IPS-18c (cell line): ENCODE measurements at regions not wholly inside any gene's neighbourhood (a gene's known extent, or its start where the extent isn't known, plus 50 kb on each side); places are given as distances from the start of the nearest gene placed in this dataset.

Experiments
- H3K4me3 ChIP-seq: 2 replicates; pipeline ENCODE4 v1.7.0; 2013; ENCODE audit warnings: low read depth, mild to moderate bottlenecking, low read length, moderate library complexity; ENCODE audit not compliant: insufficient read depth
- H3K9me3 ChIP-seq: one replicate; pipeline ENCODE4 v1.6.1; 2013; ENCODE audit warnings: mild to moderate bottlenecking, low read length, moderate library complexity; ENCODE audit not compliant: control insufficient read depth, insufficient read depth

DNA sequence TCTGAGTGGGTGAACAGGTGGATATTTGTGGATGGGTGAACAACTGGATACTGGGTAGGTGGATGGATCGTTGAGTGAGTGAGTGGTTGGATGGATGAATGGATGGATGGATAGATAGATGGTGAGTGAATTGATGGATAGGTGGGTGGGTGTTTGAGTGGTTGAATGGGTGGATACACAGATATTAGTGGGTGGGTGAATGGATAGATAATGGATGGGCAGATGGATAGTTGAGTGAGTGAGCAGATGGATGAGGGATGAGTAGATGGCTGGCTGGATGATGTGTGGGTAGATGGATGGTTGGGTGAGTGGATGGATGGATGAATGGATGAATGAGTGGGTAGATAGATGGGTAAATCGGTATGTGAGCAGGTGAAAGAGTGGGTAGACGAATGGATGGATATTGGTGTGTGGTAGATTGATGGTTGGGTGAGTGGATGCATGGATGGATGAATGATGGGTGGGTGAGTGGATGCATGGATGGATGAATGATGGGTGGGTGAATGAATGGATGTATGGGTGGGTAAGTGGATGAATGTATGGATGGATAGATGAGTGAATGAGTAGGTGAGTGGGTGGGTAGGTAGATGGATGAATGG is 406.7 kb downstream of the MN1 start:
- no peak overlapping the region for H3K4me3 ChIP-seq
- no peaks in the 10 kb centered on the region for H3K9me3 ChIP-seq

DNA sequence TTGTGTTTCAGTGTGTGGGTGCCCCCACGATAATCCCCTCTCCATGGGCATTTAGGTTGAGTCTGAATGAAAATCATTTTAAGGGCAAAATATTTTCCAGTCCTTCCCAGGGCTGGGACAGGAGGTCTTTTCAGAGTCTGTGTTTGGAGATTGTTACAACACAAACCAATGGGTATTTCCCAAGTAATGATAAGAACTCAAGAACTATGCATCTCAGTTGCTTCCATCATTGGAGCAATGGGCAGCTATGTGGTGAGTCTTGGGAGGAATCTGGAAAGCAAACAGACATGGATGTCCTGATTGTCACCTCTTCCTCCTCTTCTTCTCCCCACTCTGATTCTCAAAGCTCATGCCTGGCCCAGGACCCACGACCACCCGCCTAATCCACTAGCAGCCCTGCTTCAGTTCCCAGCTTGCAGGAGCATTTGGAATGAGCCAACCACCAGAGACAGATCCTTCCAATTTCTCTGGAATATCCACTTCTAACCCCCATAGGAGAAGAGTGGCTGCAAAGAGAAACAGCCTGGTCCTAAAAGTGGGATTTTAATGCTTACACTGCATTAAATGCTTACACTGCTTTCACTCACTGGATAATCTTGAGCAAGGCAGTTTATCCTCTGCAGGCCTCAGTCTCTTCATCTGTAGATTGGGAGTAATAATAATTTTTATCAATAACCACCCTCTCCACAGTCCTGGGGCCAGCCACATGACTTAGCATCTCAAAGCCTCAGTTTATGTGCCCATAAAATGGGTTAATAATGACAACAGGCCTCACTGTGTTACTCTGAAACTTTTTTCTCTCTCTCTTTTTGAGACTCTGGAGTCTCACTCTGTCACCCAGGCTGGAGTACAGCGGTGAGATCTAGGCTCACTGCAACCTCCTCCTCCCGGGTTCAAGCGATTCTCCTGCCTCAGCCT is 404.3 kb downstream of the MN1 start:
- Histone ChIP-seq H3K4me3 (no peak overlapping the region), H3K9me3 (no peaks in the 10 kb centered on the region)

DNA sequence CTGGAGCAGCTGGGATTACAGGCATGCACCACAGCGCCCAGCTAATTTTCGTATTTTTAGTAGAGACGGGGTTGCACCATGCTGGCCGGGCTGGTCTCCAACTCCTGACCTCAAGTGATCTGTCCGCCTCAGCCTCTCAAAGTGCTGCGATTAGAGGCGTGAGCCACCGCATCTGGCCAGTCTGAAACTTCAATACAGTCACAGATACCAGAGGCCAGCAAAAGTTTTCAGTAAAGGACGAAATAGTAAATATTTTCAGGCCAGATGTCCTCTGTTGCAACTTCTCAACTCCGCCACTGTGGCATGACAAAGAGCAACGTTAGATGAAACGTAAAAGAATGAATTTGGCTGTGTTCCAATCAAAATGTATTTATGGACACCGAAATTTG is 403.6 kb downstream of the MN1 start:
- H3K9me3 ChIP-seq = no peaks in the 10 kb centered on the region
- no peak overlapping the region for H3K4me3 ChIP-seq

- no peak overlapping the region for H3K4me3 ChIP-seq
- no peaks in the 10 kb centered on the region for H3K9me3 ChIP-seq
Observed at GRCh38 chr22:27399161-27399560, 402.4 kb downstream of the MN1 start.

DNA sequence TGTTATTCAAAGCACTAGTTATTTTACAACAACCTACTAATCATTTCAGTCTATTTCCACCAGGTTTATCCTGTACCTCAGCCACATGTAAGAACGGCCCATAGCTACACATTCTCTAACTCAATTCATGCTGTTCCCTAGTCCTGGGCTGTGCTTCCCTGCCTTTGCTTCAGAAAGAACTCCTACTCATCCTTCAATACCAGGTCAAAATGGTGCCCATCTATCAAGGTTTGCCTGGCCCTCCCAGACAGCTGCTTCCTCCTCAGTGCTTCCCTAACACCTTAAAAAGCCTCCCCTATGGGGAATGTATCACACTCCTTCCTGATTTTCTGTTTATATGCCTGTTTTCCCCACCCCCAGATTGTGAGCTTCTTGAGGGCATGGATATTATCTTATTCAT is 400.7 kb downstream of the MN1 start:
- no peaks in the 10 kb centered on the region for H3K9me3 ChIP-seq
- H3K4me3 ChIP-seq = no peak overlapping the region

DNA sequence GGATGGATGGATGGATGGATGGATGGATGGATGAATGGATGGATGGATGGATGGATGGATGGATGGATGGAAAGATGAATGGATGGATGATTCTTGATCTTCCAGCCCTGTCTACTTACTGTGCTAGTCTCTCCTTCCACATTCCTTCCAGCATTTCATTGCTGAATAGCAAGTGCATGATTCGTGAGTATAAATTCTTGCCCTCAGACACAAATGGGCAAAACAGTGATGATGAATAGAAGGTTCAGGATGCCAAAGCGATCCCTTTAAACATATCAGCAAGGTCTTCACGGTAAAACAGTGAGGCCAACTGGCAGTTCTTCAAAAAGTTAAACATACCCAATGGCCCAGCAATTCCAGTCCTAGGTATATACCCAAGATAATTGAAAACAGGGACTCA is 400.2 kb downstream of the MN1 start:
- Histone ChIP-seq H3K9me3 (no peaks in the 10 kb centered on the region), H3K4me3 (no peak overlapping the region)

GRCh38 chr22:27404441-27404840 is 397.1 kb downstream of the MN1 start:
- Histone ChIP-seq H3K4me3 (no peak overlapping the region), H3K9me3 (no peaks in the 10 kb centered on the region)

- no peaks in the 10 kb centered on the region for H3K9me3 ChIP-seq
- H3K4me3 ChIP-seq = no peak overlapping the region
Observed at GRCh38 chr22:27405672-27406388, 395.7 kb downstream of the MN1 start.

- Histone ChIP-seq H3K9me3 (no peaks in the 10 kb centered on the region), H3K4me3 (no peak overlapping the region)
Observed at GRCh38 chr22:27406389-27406861, 395.1 kb downstream of the MN1 start.

DNA sequence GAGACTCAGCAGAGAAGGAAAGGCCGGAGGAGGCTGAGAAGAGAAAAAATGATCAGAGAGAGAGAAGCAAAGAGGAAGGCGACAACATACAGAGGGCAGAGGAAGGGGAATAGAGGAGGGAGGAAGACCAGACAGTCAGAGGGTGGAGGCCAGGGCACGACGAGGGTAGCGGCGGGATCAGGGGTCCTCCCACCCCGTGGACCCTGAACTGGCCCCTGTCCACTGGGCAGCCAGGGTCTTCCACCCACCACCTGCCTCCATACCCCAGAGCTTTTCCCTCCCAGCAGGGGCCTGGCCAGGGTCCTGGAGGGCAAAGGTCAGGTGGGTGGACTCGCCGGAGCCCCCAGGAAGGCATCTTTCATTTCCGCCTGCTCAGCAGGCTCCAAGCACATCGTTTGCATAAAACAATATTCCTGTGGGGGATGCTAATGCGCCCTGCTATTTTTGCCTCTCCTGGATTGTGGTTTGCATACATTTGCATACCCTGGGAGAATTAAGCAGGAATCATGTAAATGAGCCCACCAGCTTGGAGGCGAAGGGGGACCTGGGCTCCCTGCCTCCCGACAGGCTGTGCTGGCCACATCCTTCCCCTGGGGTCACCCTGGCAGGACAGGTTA is 394.1 kb downstream of the MN1 start:
- Histone ChIP-seq H3K9me3 (no peaks in the 10 kb centered on the region), H3K4me3 (no peak overlapping the region; the same call in 1 of the 2 replicates)

DNA sequence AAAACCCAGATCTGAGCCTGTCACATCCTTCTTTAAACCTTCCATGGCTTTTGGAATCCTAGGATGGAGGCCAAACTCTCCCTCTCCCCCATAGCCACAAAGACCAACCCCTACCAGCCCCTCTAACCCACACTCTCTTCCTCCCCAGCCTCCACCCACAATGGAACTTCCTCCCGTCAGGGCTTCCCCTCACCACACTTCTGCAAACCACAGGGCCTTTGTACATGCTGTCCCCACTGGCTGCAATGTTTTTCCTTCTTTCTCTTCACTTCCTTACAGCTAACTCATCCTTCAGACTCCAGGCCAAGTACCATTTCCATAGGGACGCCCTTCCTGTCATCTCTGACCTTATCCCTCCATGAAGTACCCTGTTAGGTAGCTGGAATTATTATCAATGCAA is 393.5 kb downstream of the MN1 start:
- Histone ChIP-seq H3K9me3 (no peaks in the 10 kb centered on the region), H3K4me3 (no peak overlapping the region)

- H3K4me3 ChIP-seq = no peak overlapping the region
- no peaks in the 10 kb centered on the region for H3K9me3 ChIP-seq
Observed at GRCh38 chr22:27409299-27409698, 392.3 kb downstream of the MN1 start.

DNA sequence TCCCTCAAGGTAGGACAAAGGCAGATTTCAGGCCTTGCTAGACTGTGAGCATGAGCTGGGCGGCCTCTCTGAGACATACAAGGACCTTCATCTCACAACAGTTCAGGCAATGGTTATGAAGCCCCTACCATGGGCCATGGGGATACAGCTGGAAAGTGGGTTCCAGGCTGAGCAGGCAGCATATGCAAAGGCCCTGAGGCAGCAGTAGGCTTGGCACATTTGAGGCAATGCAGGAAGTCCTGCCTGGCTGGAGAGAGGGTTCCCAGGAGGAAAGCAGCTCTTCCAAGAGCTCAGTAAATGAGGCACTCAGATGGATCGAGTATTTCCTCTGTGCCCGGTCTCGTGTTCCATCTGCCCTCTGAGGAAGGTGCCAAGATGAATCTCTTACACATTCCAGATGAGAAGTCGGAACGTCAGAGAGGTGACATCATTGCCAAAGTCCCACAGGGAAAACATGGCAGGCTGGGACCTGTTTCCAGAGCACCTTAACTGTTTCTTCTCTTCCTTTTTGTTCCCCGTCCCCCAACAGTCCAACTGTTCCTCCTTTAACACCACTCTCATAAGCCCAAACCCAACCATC is 388.6 kb downstream of the MN1 start:
- Histone ChIP-seq H3K9me3 (no peaks in the 10 kb centered on the region), H3K4me3 (no peak overlapping the region)

GRCh38 chr22:27413702-27414101 is 387.9 kb downstream of the MN1 start:
- no peak overlapping the region for H3K4me3 ChIP-seq
- no peaks in the 10 kb centered on the region for H3K9me3 ChIP-seq

DNA sequence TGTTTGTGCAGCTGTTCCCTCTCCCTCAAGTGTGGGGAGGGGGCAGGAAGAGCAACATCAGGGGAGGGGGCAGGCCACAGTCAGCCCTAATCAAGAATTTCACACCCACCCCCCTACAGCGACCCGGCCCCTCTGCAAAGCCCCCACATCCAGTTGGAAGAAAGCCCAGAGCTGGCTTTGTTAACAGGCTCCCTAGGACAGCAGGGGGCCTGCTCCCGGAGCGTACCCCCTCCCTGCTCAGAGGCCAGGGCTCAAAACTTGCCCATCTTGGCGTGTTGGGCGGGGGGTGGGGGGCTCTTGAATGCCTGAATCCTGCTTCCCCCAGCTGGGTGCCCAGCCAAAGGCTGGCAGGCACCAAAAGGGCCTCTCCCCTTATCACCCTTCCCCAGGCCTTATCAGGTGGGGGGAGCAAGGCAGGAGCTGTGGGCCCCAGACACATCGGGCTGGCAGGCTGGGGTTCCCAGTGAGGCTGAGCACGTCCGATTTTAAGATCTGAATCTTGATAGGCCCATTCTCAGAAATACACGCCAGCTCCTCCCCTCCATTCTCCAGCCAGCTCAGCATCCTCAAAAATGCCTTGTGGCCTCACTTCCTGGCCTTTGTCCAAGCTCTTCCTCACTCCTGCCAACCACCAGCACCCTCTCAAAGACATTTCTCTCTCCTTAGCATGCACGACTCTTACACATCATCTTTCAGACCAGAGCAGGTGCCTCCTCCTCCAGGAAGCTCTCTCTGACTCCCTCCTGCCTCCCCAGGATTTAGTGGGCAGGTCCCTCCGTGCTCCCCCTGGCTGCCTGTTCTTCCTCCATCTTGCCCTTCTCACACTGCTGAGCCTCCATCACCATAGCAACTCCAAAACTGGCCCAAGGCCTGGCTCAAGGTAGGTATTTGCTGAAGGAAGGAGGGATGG is 384.8 kb downstream of the MN1 start:
- Histone ChIP-seq H3K9me3 (no peaks in the 10 kb centered on the region), H3K4me3 (no peak overlapping the region; the same call in 1 of the 2 replicates)

- H3K4me3 ChIP-seq = no peak overlapping the region
- H3K9me3 ChIP-seq = no peaks in the 10 kb centered on the region
Observed at GRCh38 chr22:27417421-27417814, 384.1 kb downstream of the MN1 start.
